Neural progenitor cell (in vitro differentiated cells): ENCODE measurements at regions not wholly inside any gene's neighbourhood (a gene's known extent, or its start where the extent isn't known, plus 50 kb on each side); places are given as distances from the start of the nearest gene placed in this dataset.

ENCODE experiments used
- DNase-seq: peaks from one replicate; pipeline ENCODE4 v3.0.0-alpha.2; 2016; ENCODE audit warnings: low spot score
- H2AFZ ChIP-seq: fragments of 200-600 bp; sonication (generic); replicated peaks from 2 replicates; pipeline ENCODE4 v1.6.1; 2016; ENCODE audit warnings: antibody characterized with exemption
- H3F3A ChIP-seq: fragments of 200-600 bp; sonication (generic); 2 replicates; pipeline ENCODE4 v1.6.1; 2016; ENCODE audit warnings: antibody characterized with exemption, low read depth
- H3K27ac ChIP-seq: fragments of 200-600 bp; sonication (generic); 2 replicates; pipeline ENCODE4 v1.5.1; 2016; ENCODE audit warnings: mild to moderate bottlenecking
- H3K27me3 ChIP-seq: fragments of 200-600 bp; sonication (generic); 2 replicates; pipeline ENCODE4 v1.6.1; 2016; ENCODE audit warnings: mild to moderate bottlenecking, moderate library complexity
- H3K36me3 ChIP-seq: fragments of 200-600 bp; sonication (generic); 2 replicates; pipeline ENCODE4 v1.5.1; 2016
- H3K4me1 ChIP-seq: fragments of 200-600 bp; sonication (generic); 2 replicates; pipeline ENCODE4 v1.6.1; 2016; ENCODE audit warnings: mixed run types
- H3K4me2 ChIP-seq: fragments of 200-600 bp; sonication (generic); 2 replicates; pipeline ENCODE4 v1.6.1; 2016
- H3K4me3 ChIP-seq: fragments of 200-600 bp; sonication (generic); 2 replicates; pipeline ENCODE4 v1.5.1; 2016
- H3K79me2 ChIP-seq: fragments of 200-600 bp; sonication (generic); 2 replicates; pipeline ENCODE4 v1.6.1; 2016; ENCODE audit warnings: low read depth
- H3K9ac ChIP-seq: fragments of 200-600 bp; sonication (generic); 2 replicates; pipeline ENCODE4 v1.6.1; 2016
- H3K9me3 ChIP-seq: fragments of 200-600 bp; sonication (generic); 2 replicates; pipeline ENCODE4 v1.5.1; 2016; ENCODE audit warnings: low read depth
- H4K20me1 ChIP-seq: fragments of 200-600 bp; sonication (generic); 2 replicates; pipeline ENCODE4 v1.6.1; 2016; ENCODE audit warnings: low read depth
- H3K27ac Mint-ChIP-seq: 3 replicates; pipeline ENCODE4 v1.8.0; 2021; ENCODE audit warnings: mixed read lengths
- H3K27me3 Mint-ChIP-seq: 2 replicates; pipeline ENCODE4 v1.8.0; 2022; ENCODE audit warnings: low read depth, mild to moderate bottlenecking, inconsistent platforms, moderate library complexity, mixed read lengths; ENCODE audit not compliant: insufficient read depth
- H3K36me3 Mint-ChIP-seq: 3 replicates; pipeline ENCODE4 v1.8.0; 2021; ENCODE audit warnings: mixed read lengths
- H3K4me1 Mint-ChIP-seq: 3 replicates; pipeline ENCODE4 v1.8.0; 2021; ENCODE audit warnings: mixed read lengths
- H3K4me3 Mint-ChIP-seq: 3 replicates; pipeline ENCODE4 v1.8.0; 2021; ENCODE audit warnings: mild to moderate bottlenecking, moderate library complexity, mixed read lengths
- H3K9me3 Mint-ChIP-seq: 3 replicates; pipeline ENCODE4 v1.8.0; 2020; ENCODE audit warnings: mixed read lengths
- EZH2 ChIP-seq: fragments of 200-600 bp; sonication (generic); IDR thresholded peaks from 2 replicates; pipeline ENCODE4 v1.6.1; 2017; ENCODE audit warnings: antibody characterized with exemption, mild to moderate bottlenecking, moderate library complexity
- EZH2phosphoT487 ChIP-seq: fragments of 200-600 bp; sonication (generic); IDR thresholded peaks from 2 replicates; pipeline ENCODE4 v1.6.1; 2017; ENCODE audit warnings: antibody characterized with exemption
- TF ChIP-seq, protein P1 (sequence below): fragments of 200-600 bp; sonication (generic); IDR thresholded peaks from 2 replicates; pipeline ENCODE4 v1.5.1; 2017; ENCODE audit warnings: antibody characterized with exemption, mild to moderate bottlenecking

DNA sequence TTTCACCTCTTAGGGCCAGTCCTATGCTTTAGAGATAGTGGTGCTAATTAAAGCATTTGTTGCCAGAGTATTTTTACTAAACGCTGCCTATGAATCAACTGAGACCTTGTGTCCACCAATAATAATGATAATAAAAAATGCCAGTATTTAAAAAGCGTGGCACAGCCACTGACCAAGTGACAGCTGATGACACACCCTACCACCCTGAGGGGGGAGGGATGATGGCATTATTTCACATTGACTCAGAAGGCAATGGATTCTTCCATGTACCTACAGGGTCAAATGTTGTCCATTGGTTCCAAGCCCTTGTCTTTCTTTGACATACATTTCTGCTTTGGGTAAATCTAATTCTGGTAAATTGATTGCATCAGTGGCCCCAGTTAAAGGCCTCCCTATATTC is 384.4 kb downstream of the DLEU7 start:
- H3K4me2 ChIP-seq, result no peak overlapping the region
- no peaks in the 10 kb centered on the region for H3K9me3 Mint-ChIP-seq
- H3K4me1 ChIP-seq, result no peaks in the 10 kb centered on the region
- DNase-seq, result no peak
- no peak overlapping the region for H3K4me3 ChIP-seq
- TF ChIP-seq EZH2, result no peak
- H3K27ac ChIP-seq, result no peak overlapping the region
- H3K9me3 ChIP-seq, result no peaks in the 10 kb centered on the region
- H3K36me3 Mint-ChIP-seq, result no peaks in the 10 kb centered on the region
- peaks cover 3% of the 10 kb centered on the region for H3K27me3 Mint-ChIP-seq
- no peak overlapping the region for H3K4me3 Mint-ChIP-seq
- no peaks in the 10 kb centered on the region for H3K27me3 ChIP-seq
- no peaks in the 10 kb centered on the region for H4K20me1 ChIP-seq
- H3K4me1 Mint-ChIP-seq, result peaks cover 19% of the 10 kb centered on the region
- H2AFZ ChIP-seq, result no peak overlapping the region
- H3K9ac ChIP-seq, result no peak overlapping the region
- no peak overlapping the region for H3K27ac Mint-ChIP-seq
- no peaks in the 10 kb centered on the region for H3K36me3 ChIP-seq
- H3F3A ChIP-seq, result no peaks in the 10 kb centered on the region
- H3K79me2 ChIP-seq, result no peaks in the 10 kb centered on the region

DNA sequence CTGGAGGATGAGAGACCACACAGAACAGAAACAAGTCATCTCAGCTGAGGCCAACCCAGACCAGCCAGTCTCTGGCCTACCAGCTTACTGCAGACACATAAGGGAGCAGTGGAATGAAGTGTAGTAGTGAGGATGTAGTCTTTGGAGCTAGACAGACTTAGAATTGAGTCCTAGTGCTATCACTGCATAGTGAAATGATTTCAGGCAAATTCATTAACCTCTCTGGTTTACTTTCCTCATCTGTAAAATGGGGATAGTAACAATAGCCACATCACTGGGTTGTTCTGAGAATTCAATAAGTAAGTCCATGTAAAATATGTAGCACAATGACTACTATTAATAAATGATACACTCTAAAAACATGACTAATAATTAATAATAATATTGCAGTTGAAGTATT is 383.8 kb downstream of the DLEU7 start:
- TF ChIP-seq EZH2, result no peak
- TF ChIP-seq EZH2phosphoT487, result no peak
- TF ChIP-seq, protein P1, sequence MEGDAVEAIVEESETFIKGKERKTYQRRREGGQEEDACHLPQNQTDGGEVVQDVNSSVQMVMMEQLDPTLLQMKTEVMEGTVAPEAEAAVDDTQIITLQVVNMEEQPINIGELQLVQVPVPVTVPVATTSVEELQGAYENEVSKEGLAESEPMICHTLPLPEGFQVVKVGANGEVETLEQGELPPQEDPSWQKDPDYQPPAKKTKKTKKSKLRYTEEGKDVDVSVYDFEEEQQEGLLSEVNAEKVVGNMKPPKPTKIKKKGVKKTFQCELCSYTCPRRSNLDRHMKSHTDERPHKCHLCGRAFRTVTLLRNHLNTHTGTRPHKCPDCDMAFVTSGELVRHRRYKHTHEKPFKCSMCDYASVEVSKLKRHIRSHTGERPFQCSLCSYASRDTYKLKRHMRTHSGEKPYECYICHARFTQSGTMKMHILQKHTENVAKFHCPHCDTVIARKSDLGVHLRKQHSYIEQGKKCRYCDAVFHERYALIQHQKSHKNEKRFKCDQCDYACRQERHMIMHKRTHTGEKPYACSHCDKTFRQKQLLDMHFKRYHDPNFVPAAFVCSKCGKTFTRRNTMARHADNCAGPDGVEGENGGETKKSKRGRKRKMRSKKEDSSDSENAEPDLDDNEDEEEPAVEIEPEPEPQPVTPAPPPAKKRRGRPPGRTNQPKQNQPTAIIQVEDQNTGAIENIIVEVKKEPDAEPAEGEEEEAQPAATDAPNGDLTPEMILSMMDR, result no peak
- H3K4me3 ChIP-seq, result no peak overlapping the region
- H3K27ac Mint-ChIP-seq, result no peak overlapping the region

DNA sequence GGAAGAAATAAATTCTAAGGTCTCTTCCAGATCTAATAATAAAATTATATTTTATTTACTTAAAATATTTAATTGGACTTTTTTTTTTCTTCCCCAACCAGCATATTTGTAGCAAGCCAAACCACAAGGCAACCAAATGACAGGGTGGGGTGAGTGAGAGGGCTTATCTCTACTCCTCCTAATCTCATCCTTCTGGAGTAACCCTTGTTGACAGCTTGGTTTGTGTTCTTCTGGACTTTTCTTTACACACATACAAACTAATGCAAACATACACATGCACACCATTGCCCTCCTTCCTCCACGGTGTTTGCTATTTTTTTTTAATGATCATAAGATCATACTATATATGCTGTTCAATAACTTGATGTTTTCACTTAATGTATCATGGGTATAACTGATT is 383.1 kb downstream of the DLEU7 start:
- Histone ChIP-seq H3K4me2 (no peak overlapping the region), H3K79me2 (no peaks in the 10 kb centered on the region), H3K4me3 (no peak overlapping the region), H3K27me3 (no peaks in the 10 kb centered on the region), H3K4me1 (no peaks in the 10 kb centered on the region), H3K36me3 (no peaks in the 10 kb centered on the region), H3K9me3 (no peaks in the 10 kb centered on the region), H3F3A (no peaks in the 10 kb centered on the region), H3K27ac (no peak overlapping the region), H4K20me1 (no peaks in the 10 kb centered on the region), H2AFZ (no peak overlapping the region), H3K9ac (no peak overlapping the region)
- no peak overlapping the region for H3K27ac Mint-ChIP-seq
- no peaks in the 10 kb centered on the region for H3K36me3 Mint-ChIP-seq
- H3K9me3 Mint-ChIP-seq, result no peaks in the 10 kb centered on the region
- H3K27me3 Mint-ChIP-seq, result peaks cover 3% of the 10 kb centered on the region
- H3K4me3 Mint-ChIP-seq, result no peak overlapping the region
- peaks cover 17% of the 10 kb centered on the region for H3K4me1 Mint-ChIP-seq
- no peak for DNase-seq
- TF ChIP-seq EZH2phosphoT487 (no peak), EZH2 (no peak)
- TF ChIP-seq, protein P1, result no peak

More for the DNA sequence above, 383.8 kb downstream of the DLEU7 start:
- no peak overlapping the region for H3K27ac ChIP-seq
- no peak overlapping the region for H3K4me2 ChIP-seq
- Mint-ChIP-seq H3K27me3 (peaks cover 3% of the 10 kb centered on the region), H3K4me1 (peaks cover 19% of the 10 kb centered on the region), H3K9me3 (no peaks in the 10 kb centered on the region), H3K4me3 (no peak overlapping the region), H3K36me3 (no peaks in the 10 kb centered on the region)
- DNase-seq, result no peak
- H3K27me3 ChIP-seq, result no peaks in the 10 kb centered on the region
- H3F3A ChIP-seq, result no peaks in the 10 kb centered on the region
- no peaks in the 10 kb centered on the region for H3K4me1 ChIP-seq
- no peaks in the 10 kb centered on the region for H3K36me3 ChIP-seq
- no peaks in the 10 kb centered on the region for H3K9me3 ChIP-seq
- H2AFZ ChIP-seq, result no peak overlapping the region
- H3K9ac ChIP-seq, result no peak overlapping the region
- H3K79me2 ChIP-seq, result no peaks in the 10 kb centered on the region
- H4K20me1 ChIP-seq, result no peaks in the 10 kb centered on the region

DNA sequence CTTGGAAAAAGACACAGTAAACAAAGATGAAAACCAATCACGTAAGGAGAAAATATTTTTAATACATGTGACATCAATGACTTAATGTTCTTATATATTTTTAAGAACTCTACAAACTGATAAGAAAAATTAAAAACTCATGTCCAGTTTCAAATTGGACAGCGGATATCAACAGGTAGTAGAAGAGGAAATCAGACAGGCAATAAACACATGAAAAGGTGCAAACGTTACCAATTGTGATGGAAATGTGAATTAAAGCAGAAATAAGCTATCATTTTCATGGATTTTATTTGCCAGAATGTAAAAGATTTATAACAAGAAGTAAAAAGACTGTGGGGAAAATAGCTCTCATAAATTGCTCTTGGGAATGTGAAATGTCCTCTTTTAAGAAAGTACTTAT is 382.3 kb downstream of the DLEU7 start:
- Histone ChIP-seq H3K36me3 (no peaks in the 10 kb centered on the region), H2AFZ (no peak overlapping the region), H3K27me3 (no peaks in the 10 kb centered on the region), H3K79me2 (no peaks in the 10 kb centered on the region), H3K4me2 (no peak overlapping the region), H4K20me1 (no peaks in the 10 kb centered on the region), H3K4me3 (no peak overlapping the region), H3K4me1 (no peaks in the 10 kb centered on the region), H3F3A (no peaks in the 10 kb centered on the region), H3K27ac (no peak overlapping the region), H3K9me3 (no peaks in the 10 kb centered on the region), H3K9ac (no peak overlapping the region)
- Mint-ChIP-seq H3K9me3 (no peaks in the 10 kb centered on the region), H3K36me3 (no peaks in the 10 kb centered on the region), H3K27ac (no peak overlapping the region), H3K4me3 (no peak overlapping the region), H3K4me1 (peaks cover 8% of the 10 kb centered on the region), H3K27me3 (peaks cover 3% of the 10 kb centered on the region)
- DNase-seq, result no peak
- TF ChIP-seq, protein P1, result no peak
- TF ChIP-seq EZH2phosphoT487, result no peak
- no peak for TF ChIP-seq EZH2
